Gastrocnemius medialis (tissue), 4 donors: ENCODE measurements at regions not wholly inside any gene's neighbourhood (a gene's known extent, or its start where the extent isn't known, plus 50 kb on each side); places are given as distances from the start of the nearest gene placed in this dataset.

ENCODE experiments used
- ATAC-seq, 2 donors: fragments of 150-250 bp; one replicate each; pipeline ENCODE4 v1.9.1; 2016
- DNase-seq, 2 donors: peaks; one replicate each; pipeline ENCODE4 v3.0.0-alpha.2; 2019
- H3K27ac ChIP-seq, 4 donors: fragments of 200-600 bp; sonication (generic); 1 replicate in 1 of 4; 2 replicates in 3 of 4; pipeline ENCODE4 v1.5.1; 2016 to 2018; ENCODE audit warnings: mild to moderate bottlenecking in 2 of 4, moderate library complexity in 1 of 4
- H3K27me3 ChIP-seq, 3 donors: fragments of 200-600 bp; sonication (generic) in 2 of 3; 1 replicate in 1 of 3; 2 replicates in 2 of 3; pipeline versions ENCODE4 v1.5.1 to v1.6.0; 2016 to 2019; ENCODE audit warnings: mild to moderate bottlenecking in 1 of 3, moderate library complexity in 1 of 3
- H3K36me3 ChIP-seq, 2 donors: fragments of 200-600 bp; sonication (generic) in 1 of 2; one replicate each; pipeline ENCODE4 v1.5.1; 2017 to 2018
- H3K4me1 ChIP-seq, 2 donors: fragments of 200-600 bp; sonication (generic) in 1 of 2; one replicate each; pipeline ENCODE4 v1.5.1; 2016 to 2017; ENCODE audit warnings: mild to moderate bottlenecking in 2 of 2
- H3K4me3 ChIP-seq, 4 donors: fragments of 200-600 bp; sonication (generic) in 3 of 4; 1 replicate in 1 of 4; 2 replicates in 3 of 4; pipeline ENCODE4 v1.5.1; 2016 to 2019; ENCODE audit warnings: mild to moderate bottlenecking in 2 of 4
- H3K9me3 ChIP-seq, 3 donors: fragments of 200-600 bp; sonication (generic) in 2 of 3; 1 replicate in 1 of 3; 2 replicates in 2 of 3; pipeline ENCODE4 v1.5.1; 2016 to 2019
- POLR2A ChIP-seq, 2 donors: fragments of 450-650 bp; IDR thresholded peaks; one replicate each; pipeline ENCODE4 v1.6.1; 2017; ENCODE audit warnings: antibody characterized with exemption in 2 of 2, mild to moderate bottlenecking in 2 of 2, moderate library complexity in 2 of 2
- in situ Hi-C, 4 donors: fragments of 200-750 bp; cut with MboI; loops; one replicate each; pipeline versions ENCODE4 v1.15.0 to v1.8.0; 2017; ENCODE audit warnings: low sequenced_read_pairs in 4 of 4
- intact Hi-C: fragments of 100-400 bp; cut with DNase I; formaldehyde crosslinking; loops from one replicate; pipeline ENCODE4 v1.15.1; 2023; ENCODE audit warnings: low total_unique reads
- TF ChIP-seq, protein P1 (sequence below), 5 experiments: fragments of 450-650 bp in 3 of 5; fragments of 200-600 bp in 2 of 5; sonication (generic) in 2 of 5; IDR thresholded peaks in 4 of 5; conservative IDR thresholded peaks in 1 of 5; 1 replicate in 4 of 5; 2 replicates in 1 of 5; pipeline ENCODE4 v1.5.1; 2016 to 2019; ENCODE audit warnings: antibody characterized with exemption in 5 of 5, mild to moderate bottlenecking in 3 of 5, moderate library complexity in 3 of 5

DNA sequence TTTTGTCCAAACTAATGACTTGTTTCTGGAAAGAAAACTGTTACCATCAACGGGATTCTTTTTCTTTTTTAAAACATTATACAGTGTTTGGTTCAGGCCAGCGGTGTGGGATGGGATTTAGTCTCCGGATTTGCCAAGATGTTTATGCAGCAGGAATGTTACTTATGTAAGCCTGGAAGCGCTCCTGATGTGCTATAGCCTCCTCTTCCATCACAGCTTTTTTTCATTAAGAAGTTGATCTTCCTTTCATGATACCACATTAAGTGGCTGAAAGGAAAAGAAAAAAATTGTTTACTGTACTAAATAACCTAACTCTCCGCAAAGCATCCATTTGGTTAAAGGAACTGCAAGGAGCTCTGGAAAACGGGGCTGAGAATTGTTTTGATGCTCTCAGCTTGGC is 120.5 kb upstream of the ALDH1A3 start:
- no peaks in the 10 kb centered on the region for H3K4me1 ChIP-seq
- ATAC-seq (no peak), DNase-seq (no peak)
- in situ Hi-C loops (no loop called here), intact Hi-C loops (no loop called here)
- no peak for TF ChIP-seq POLR2A (IDR thresholded peaks at IDR 0.05)
- TF ChIP-seq, protein P1, sequence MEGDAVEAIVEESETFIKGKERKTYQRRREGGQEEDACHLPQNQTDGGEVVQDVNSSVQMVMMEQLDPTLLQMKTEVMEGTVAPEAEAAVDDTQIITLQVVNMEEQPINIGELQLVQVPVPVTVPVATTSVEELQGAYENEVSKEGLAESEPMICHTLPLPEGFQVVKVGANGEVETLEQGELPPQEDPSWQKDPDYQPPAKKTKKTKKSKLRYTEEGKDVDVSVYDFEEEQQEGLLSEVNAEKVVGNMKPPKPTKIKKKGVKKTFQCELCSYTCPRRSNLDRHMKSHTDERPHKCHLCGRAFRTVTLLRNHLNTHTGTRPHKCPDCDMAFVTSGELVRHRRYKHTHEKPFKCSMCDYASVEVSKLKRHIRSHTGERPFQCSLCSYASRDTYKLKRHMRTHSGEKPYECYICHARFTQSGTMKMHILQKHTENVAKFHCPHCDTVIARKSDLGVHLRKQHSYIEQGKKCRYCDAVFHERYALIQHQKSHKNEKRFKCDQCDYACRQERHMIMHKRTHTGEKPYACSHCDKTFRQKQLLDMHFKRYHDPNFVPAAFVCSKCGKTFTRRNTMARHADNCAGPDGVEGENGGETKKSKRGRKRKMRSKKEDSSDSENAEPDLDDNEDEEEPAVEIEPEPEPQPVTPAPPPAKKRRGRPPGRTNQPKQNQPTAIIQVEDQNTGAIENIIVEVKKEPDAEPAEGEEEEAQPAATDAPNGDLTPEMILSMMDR (IDR thresholded peaks at IDR 0.05 in 4 of 5, conservative IDR thresholded peaks at IDR 0.05 in 1 of 5), result no peak
- H3K27me3 ChIP-seq, result peaks cover 0 to 2% (median 0%) of the 10 kb centered on the region in 3 donors
- H3K27ac ChIP-seq, result no peak overlapping the region
- no peaks in the 10 kb centered on the region for H3K9me3 ChIP-seq
- H3K4me3 ChIP-seq, result no peak overlapping the region
- H3K36me3 ChIP-seq, result no peaks in the 10 kb centered on the region

DNA sequence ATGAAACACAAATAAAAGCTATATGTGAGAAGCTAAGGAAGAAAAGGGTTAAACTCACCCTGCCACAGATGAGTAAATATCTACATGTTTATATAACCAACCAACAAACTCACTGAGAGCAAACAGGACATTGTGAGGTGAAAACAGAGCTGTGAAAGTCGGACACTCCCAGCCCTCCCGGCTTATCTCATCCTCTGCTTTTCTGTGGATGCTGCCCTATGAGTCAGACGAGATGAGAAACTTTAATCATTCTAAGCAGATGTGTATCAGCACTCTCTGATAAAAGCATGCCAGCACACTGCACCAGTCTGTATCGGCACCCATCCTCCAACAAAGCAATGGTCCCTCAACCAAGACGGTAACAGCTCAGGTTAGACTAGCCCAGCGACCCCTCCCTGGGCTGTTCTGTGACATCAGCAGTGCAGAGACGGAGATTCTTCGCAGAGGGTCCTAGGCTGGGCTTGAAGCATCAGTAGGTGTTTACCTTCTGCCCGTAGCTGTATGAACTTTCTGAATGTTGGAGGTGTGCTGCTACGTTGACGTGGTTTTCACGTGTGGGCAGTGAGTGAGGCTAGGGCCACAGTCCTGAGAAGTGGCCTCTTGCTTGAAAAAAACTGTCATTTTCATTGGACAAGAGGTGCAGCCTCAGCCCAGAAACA is 119.8 kb upstream of the ALDH1A3 start:
- no peak overlapping the region for H3K27ac ChIP-seq
- H3K4me1 ChIP-seq, result no peaks in the 10 kb centered on the region
- intact Hi-C loops, result no loop called here
- H3K27me3 ChIP-seq, result peaks cover 0 to 2% (median 0%) of the 10 kb centered on the region in 3 donors
- in situ Hi-C loops, result no loop called here
- no peaks in the 10 kb centered on the region for H3K9me3 ChIP-seq
- H3K36me3 ChIP-seq, result no peaks in the 10 kb centered on the region
- DNase-seq (no peak), ATAC-seq (no peak)
- TF ChIP-seq, protein P1 (IDR thresholded peaks at IDR 0.05 in 4 of 5, conservative IDR thresholded peaks at IDR 0.05 in 1 of 5), result no peak
- no peak for TF ChIP-seq POLR2A (IDR thresholded peaks at IDR 0.05)
- H3K4me3 ChIP-seq, result no peak overlapping the region

DNA sequence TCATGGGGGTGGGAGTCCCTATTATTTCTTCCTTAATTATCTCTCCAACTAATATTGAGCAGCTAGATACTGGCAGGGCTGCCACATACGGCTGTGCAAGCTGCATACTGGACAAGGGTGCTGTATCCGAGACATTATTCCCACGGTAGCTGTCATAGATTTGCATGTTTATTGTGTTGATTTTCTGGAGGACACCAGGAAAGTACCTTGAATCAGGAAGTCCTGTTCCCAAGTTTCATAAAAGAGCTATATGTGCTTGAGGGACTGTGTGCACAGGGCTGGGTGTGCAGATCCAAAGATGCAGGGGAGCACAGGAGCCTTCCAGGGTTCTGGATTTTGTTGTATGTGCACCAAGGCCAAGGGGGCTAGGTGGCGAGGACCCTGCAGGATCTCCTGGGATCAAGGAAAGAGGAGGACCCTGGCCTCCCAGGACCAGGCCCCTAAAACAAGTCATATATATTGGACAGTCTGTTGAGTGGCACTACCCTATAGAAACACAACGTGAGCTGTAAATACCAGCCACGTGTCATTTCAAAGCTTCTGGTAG is 119.2 kb upstream of the ALDH1A3 start:
- in situ Hi-C loops, result no loop called here
- no peaks in the 10 kb centered on the region for H3K4me1 ChIP-seq
- no peak for DNase-seq

DNA sequence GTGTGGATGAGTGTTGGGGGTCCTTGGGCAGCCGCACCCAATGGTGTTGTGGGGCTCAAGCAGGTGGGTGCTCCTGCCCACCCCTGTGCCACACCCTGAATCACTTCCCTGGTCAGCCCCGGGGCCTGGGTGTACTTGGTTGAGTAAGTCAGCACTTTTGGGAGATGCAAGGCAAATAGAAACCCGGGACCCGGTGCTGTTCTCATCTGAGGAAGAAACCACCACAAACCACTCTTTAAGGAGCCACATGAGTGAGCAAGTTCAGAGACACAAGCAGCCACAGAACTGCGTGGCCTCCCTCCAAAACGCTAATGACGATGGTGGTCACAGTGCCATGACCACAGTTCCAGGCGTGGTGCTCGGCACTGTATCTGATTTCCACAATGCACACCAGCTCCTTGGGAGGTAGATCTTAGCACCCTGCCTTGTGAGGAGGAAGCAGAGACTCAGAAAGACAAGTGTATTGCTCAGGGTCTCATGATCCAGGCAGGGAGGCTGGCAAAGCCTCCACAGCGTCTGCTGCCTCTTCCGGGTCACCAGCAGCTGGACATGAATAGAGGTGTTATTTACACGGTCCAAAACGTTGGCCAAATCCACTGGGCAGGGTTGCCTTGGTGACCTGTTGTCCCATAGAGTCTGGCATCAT is 118.2 kb upstream of the ALDH1A3 start:
- Histone ChIP-seq H3K9me3 (no peaks in the 10 kb centered on the region), H3K4me3 (no peak overlapping the region), H3K4me1 (no peaks in the 10 kb centered on the region), H3K36me3 (no peaks in the 10 kb centered on the region), H3K27me3 (peaks cover 0 to 2% (median 0%) of the 10 kb centered on the region in 3 donors), H3K27ac (no peak overlapping the region)
- no peak for DNase-seq
- intact Hi-C loops (no loop called here), in situ Hi-C loops (no loop called here)
- no peak for ATAC-seq
- TF ChIP-seq POLR2A (IDR thresholded peaks at IDR 0.05), result no peak
- TF ChIP-seq, protein P1 (IDR thresholded peaks at IDR 0.05 in 4 of 5, conservative IDR thresholded peaks at IDR 0.05 in 1 of 5), result no peak

More for the DNA sequence above, 119.2 kb upstream of the ALDH1A3 start:
- intact Hi-C loops, result no loop called here
- no peak for ATAC-seq
- Histone ChIP-seq H3K9me3 (no peaks in the 10 kb centered on the region), H3K4me3 (no peak overlapping the region), H3K27ac (no peak overlapping the region), H3K27me3 (peaks cover 0 to 2% (median 0%) of the 10 kb centered on the region in 3 donors), H3K36me3 (no peaks in the 10 kb centered on the region)
- no peak for TF ChIP-seq POLR2A (IDR thresholded peaks at IDR 0.05)
- TF ChIP-seq, protein P1 (IDR thresholded peaks at IDR 0.05 in 4 of 5, conservative IDR thresholded peaks at IDR 0.05 in 1 of 5), result no peak
